KMS-11 (cell line): ENCODE measurements at regions not wholly inside any gene's neighbourhood (a gene's known extent, or its start where the extent isn't known, plus 50 kb on each side); places are given as distances from the start of the nearest gene placed in this dataset.

Experiments used
- H2AFZ ChIP-seq: fragments of 200-600 bp; sonication (generic); 2 replicates; pipeline ENCODE4 v1.6.1; 2016; ENCODE audit warnings: antibody characterized with exemption, mixed run types, low read depth
- H3K27ac ChIP-seq: fragments of 200-600 bp; sonication (generic); 2 replicates; pipeline ENCODE4 v1.6.1; 2016; ENCODE audit warnings: mild to moderate bottlenecking, mixed run types
- H3K27me3 ChIP-seq: fragments of 200-600 bp; sonication (generic); 2 replicates; pipeline ENCODE4 v1.6.1; 2017; ENCODE audit warnings: mild to moderate bottlenecking, low read depth, mixed run types, moderate library complexity; ENCODE audit not compliant: insufficient read depth
- H3K36me3 ChIP-seq: fragments of 200-600 bp; sonication (generic); 2 replicates; pipeline ENCODE4 v1.6.1; 2017; ENCODE audit warnings: mild to moderate bottlenecking, mixed run types; ENCODE audit not compliant: insufficient read depth
- H3K4me1 ChIP-seq: fragments of 200-600 bp; sonication (generic); 2 replicates; pipeline ENCODE4 v1.6.1; 2016; ENCODE audit warnings: mild to moderate bottlenecking, low read depth, mixed run types; ENCODE audit not compliant: poor library complexity, severe bottlenecking
- H3K4me2 ChIP-seq: fragments of 200-600 bp; sonication (generic); 2 replicates; pipeline ENCODE4 v1.7.0; 2016; ENCODE audit warnings: mild to moderate bottlenecking, mixed run types
- H3K4me3 ChIP-seq: fragments of 200-600 bp; sonication (generic); IDR thresholded peaks from 2 replicates; pipeline ENCODE4 v1.6.1; 2017; ENCODE audit warnings: low read depth, low read length, mixed read lengths; ENCODE audit not compliant: insufficient read depth
- H3K79me2 ChIP-seq: fragments of 200-600 bp; sonication (generic); 2 replicates; pipeline ENCODE4 v1.6.1; 2016; ENCODE audit warnings: low read depth, mixed run types; ENCODE audit not compliant: insufficient read depth
- H3K9ac ChIP-seq: fragments of 200-600 bp; sonication (generic); 2 replicates; pipeline ENCODE4 v1.6.1; 2016; ENCODE audit warnings: mild to moderate bottlenecking, mixed run types
- H4K20me1 ChIP-seq: fragments of 200-600 bp; sonication (generic); 2 replicates; pipeline ENCODE4 v1.6.1; 2016; ENCODE audit warnings: mild to moderate bottlenecking, mixed run types; ENCODE audit not compliant: insufficient read depth
- CTCF ChIP-seq: fragments of 200-600 bp; sonication (generic); conservative IDR thresholded peaks from 2 replicates; pipeline ENCODE4 v1.6.1; 2017; ENCODE audit warnings: low read depth, mild to moderate bottlenecking, antibody characterized with exemption, low read length, moderate library complexity, mixed read lengths

- Histone ChIP-seq H3K36me3 (no peaks in the 10 kb centered on the region), H3K79me2 (no peaks in the 10 kb centered on the region), H3K4me2 (peak overlapping the region; percentile 58), H4K20me1 (no peaks in the 10 kb centered on the region), H2AFZ (no peak overlapping the region), H3K4me1 (peaks cover 68% of the 10 kb centered on the region), H3K27ac (peak overlapping the region; percentile 70; the same call in 1 of the 2 replicates), H3K27me3 (no peaks in the 10 kb centered on the region), H3K9ac (no peak overlapping the region), H3K4me3 (no peak overlapping the region)
- no peak for TF ChIP-seq CTCF
Observed at GRCh38 chr2:42117182-42117579, 52.0 kb upstream of the EML4 start.

DNA sequence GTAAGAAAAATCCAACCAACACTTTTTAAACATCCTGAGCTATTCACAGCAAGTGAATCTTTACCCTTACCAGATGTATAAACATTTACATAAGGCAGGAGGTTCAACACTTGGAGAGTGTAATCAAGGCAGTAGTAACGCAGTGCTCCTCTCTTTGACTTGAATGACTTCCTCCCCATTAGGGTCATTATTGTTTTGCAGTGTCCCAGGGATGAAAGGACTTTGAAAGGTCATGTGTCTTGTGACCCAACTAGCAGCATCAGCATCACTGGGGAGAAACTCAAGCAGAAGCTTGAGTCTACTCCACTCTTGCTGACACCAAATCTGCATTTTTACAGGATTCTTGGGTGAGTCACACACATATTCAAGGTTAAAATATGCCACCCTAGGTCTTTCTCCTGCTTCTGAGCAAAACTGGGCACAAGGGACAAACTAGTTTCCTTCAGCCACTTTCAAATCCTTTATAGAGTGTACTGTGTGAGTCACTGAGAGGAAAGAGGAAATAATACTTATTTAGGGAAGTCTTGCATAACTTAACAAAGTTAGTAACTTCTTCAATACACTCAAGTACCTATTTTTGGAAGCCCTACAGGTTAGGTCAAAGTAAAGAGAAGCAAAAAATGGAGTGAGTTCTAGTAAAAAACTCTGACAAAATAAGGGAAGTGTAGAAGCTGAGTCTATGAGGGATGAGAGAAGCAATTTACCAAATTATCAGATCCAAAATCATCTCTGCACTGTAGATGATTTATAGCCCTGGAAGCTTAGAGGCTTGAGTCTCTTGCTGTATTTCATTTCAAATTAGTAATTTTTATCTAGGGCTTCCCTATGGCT lies 51.0 kb upstream of the EML4 start:
- no peaks in the 10 kb centered on the region for H3K36me3 ChIP-seq
- no peak overlapping the region for H2AFZ ChIP-seq
- no peaks in the 10 kb centered on the region for H3K27me3 ChIP-seq
- peaks cover 73% of the 10 kb centered on the region for H3K4me1 ChIP-seq
- H3K79me2 ChIP-seq, result no peaks in the 10 kb centered on the region
- no peaks in the 10 kb centered on the region for H4K20me1 ChIP-seq
- H3K4me3 ChIP-seq, result no peak overlapping the region
- H3K4me2 ChIP-seq, result peak overlapping the region; percentile 58
- no peak for TF ChIP-seq CTCF
- H3K9ac ChIP-seq, result peak overlapping the region; percentile 4; the same call in 1 of the 2 replicates
- H3K27ac ChIP-seq, result peak overlapping the region; percentile 70

DNA sequence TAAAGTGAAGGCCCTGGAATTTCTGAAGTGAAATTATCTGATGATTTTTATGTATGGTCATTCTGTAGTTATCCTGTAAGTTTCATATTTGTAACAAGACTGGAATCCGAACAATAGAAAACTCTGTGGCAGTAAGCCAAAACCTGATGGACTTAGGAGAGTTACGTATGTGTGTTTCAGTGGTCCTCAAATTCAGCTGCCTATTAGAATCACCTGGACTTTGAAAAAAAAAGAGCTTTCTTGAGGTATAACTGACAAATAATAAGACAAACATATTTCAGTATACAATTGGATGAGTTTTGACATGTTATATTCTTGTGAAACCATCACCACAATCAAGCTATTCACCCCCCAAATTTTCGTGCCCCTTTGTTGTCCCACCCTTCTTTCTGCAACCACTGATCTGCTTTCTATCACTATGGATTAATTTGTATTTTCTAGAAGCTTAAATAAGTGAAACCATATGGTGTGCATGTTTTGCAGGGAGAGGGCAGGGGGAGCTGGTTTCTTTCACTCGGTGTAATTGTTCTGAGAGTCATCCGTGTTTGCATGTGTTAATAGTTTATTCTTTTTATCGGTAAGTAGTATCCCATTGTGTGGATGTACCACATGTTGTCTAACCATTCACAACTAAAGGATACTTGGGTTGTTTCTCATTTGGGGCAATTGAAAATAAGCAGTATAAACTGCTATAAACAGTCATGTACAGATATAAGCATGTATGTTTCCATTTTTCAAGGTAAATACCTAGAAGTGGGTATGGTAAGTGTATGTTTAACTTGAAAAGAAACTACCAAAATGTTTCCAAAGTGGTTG lies 50.2 kb upstream of the EML4 start:
- TF ChIP-seq CTCF, result no peak
- H3K4me3 ChIP-seq, result no peak overlapping the region
- no peak overlapping the region; the same call in 1 of the 2 replicates for H2AFZ ChIP-seq
- H3K36me3 ChIP-seq, result no peaks in the 10 kb centered on the region
- H3K27me3 ChIP-seq, result no peaks in the 10 kb centered on the region
- peak overlapping the region; percentile 58 for H3K4me2 ChIP-seq
- peak overlapping the region; percentile 70 for H3K27ac ChIP-seq
- peak overlapping the region; percentile 4; the same call in 1 of the 2 replicates for H3K9ac ChIP-seq
- no peaks in the 10 kb centered on the region for H4K20me1 ChIP-seq
- H3K79me2 ChIP-seq, result no peaks in the 10 kb centered on the region
- peaks cover 81% of the 10 kb centered on the region for H3K4me1 ChIP-seq
